IPS DF 6.9 (cell line): ENCODE measurements at regions not wholly inside any gene's neighbourhood (a gene's known extent, or its start where the extent isn't known, plus 50 kb on each side); places are given as distances from the start of the nearest gene placed in this dataset.
"Not testable (repeated sequence)": the region's sequence is repeated elsewhere in the genome, so short reads cannot be mapped to it uniquely, and the experiment has no call there.

Experiments used
- DNase-seq: peaks from one replicate; pipeline ENCODE4 v3.0.0-alpha.2; 2013; ENCODE audit warnings: low read depth, low spot score
- H3K27ac ChIP-seq: one replicate; pipeline ENCODE4 v1.5.1; 2013; ENCODE audit warnings: low read length, control low read depth
- H3K27me3 ChIP-seq: 2 replicates; pipeline ENCODE4 v1.6.1; 2013; ENCODE audit warnings: mild to moderate bottlenecking, low read length; ENCODE audit not compliant: control insufficient read depth, insufficient read depth
- H3K36me3 ChIP-seq: 2 replicates; pipeline ENCODE4 v1.6.1; 2013; ENCODE audit warnings: low read length; ENCODE audit not compliant: control insufficient read depth, insufficient read depth
- H3K4me1 ChIP-seq: 2 replicates; pipeline ENCODE4 v1.6.1; 2013; ENCODE audit warnings: low read length; ENCODE audit not compliant: control insufficient read depth, insufficient read depth
- H3K4me3 ChIP-seq: 2 replicates; pipeline ENCODE4 v1.5.1; 2013; ENCODE audit warnings: mild to moderate bottlenecking, low read length
- H3K9me3 ChIP-seq: 2 replicates; pipeline ENCODE4 v1.6.1; 2013; ENCODE audit warnings: low read length, inconsistent platforms; ENCODE audit not compliant: control insufficient read depth, insufficient read depth
- WGBS: extraction: QIAGEN DNeasy Blood & Tissue Kit; methylation state at CpG from one replicate; pipeline ENCODE4 v1.1.7; 2013; ENCODE audit warnings: mixed read lengths, missing lambda C conversion rate; ENCODE audit not compliant: insufficient read length, insufficient coverage; 5-methylcytosine and 5-hydroxymethylcytosine counted together

- no peak for DNase-seq
- H3K27me3 ChIP-seq = no peaks in the 10 kb centered on the region
- no peak overlapping the region for H3K4me3 ChIP-seq
- no CpG with 5 or more reads among the region's 1 CpG for WGBS
- H3K4me1 ChIP-seq = peaks cover 5% of the 10 kb centered on the region
- no peaks in the 10 kb centered on the region for H3K36me3 ChIP-seq
- H3K9me3 ChIP-seq = no peaks in the 10 kb centered on the region
- H3K27ac ChIP-seq = no peak overlapping the region
Measured at GRCh38 chr11:44468345-44468988, 97.0 kb upstream of the CD82 start.

- Histone ChIP-seq H3K4me1 (peaks cover 5% of the 10 kb centered on the region), H3K36me3 (no peaks in the 10 kb centered on the region), H3K27me3 (no peaks in the 10 kb centered on the region), H3K9me3 (no peaks in the 10 kb centered on the region), H3K27ac (no peak overlapping the region), H3K4me3 (no peak overlapping the region)
- no peak for DNase-seq
- no CpG with 5 or more reads among the region's 6 CpGs for WGBS
Measured at GRCh38 chr11:44469412-44469811, 96.1 kb upstream of the CD82 start.

- Histone ChIP-seq H3K27ac (no peak overlapping the region), H3K9me3 (no peaks in the 10 kb centered on the region), H3K36me3 (no peaks in the 10 kb centered on the region), H3K27me3 (no peaks in the 10 kb centered on the region), H3K4me1 (peaks cover 5% of the 10 kb centered on the region), H3K4me3 (no peak overlapping the region)
- no CpG with 5 or more reads among the region's 7 CpGs for WGBS
- DNase-seq = no peak
Measured at GRCh38 chr11:44470854-44471253, 94.6 kb upstream of the CD82 start.

GRCh38 chr11:44471603-44472002, 93.9 kb upstream of the CD82 start:
- WGBS = no CpG with 5 or more reads among the region's 3 CpGs
- Histone ChIP-seq H3K27ac (no peak overlapping the region), H3K4me1 (peaks cover 5% of the 10 kb centered on the region), H3K27me3 (no peaks in the 10 kb centered on the region), H3K36me3 (no peaks in the 10 kb centered on the region), H3K4me3 (no peak overlapping the region), H3K9me3 (peaks cover 1% of the 10 kb centered on the region; the same call in 1 of the 2 replicates)
- DNase-seq = no peak

GRCh38 chr11:44472916-44473315, 92.5 kb upstream of the CD82 start:
- no peak overlapping the region for H3K27ac ChIP-seq
- no peak overlapping the region for H3K4me3 ChIP-seq
- H3K36me3 ChIP-seq = no peaks in the 10 kb centered on the region
- peaks cover 1% of the 10 kb centered on the region; the same call in 1 of the 2 replicates for H3K9me3 ChIP-seq
- no CpG with 5 or more reads among the region's 4 CpGs for WGBS
- H3K27me3 ChIP-seq = no peaks in the 10 kb centered on the region
- H3K4me1 ChIP-seq = no peaks in the 10 kb centered on the region
- DNase-seq = no peak

GRCh38 chr11:44474702-44475101, 90.8 kb upstream of the CD82 start:
- Histone ChIP-seq H3K36me3 (no peaks in the 10 kb centered on the region), H3K4me1 (no peaks in the 10 kb centered on the region), H3K9me3 (peaks cover 1% of the 10 kb centered on the region; the same call in 1 of the 2 replicates), H3K4me3 (no peak overlapping the region), H3K27ac (no peak overlapping the region), H3K27me3 (no peaks in the 10 kb centered on the region)
- no CpG with 5 or more reads among the region's 5 CpGs for WGBS
- DNase-seq = no peak

GRCh38 chr11:44475114-44475686, 90.3 kb upstream of the CD82 start:
- no peak overlapping the region for H3K27ac ChIP-seq

GRCh38 chr11:44482338-44482737, 83.1 kb upstream of the CD82 start:
- not testable (repeated sequence) for H3K36me3 ChIP-seq, H3K27me3 ChIP-seq, H3K27ac ChIP-seq, H3K9me3 ChIP-seq, H3K4me1 ChIP-seq, DNase-seq, H3K4me3 ChIP-seq
- WGBS = no CpG with 5 or more reads among the region's 4 CpGs

More at GRCh38 chr11:44475114-44475686, 90.3 kb upstream of the CD82 start:
- DNase-seq = no peak
- Histone ChIP-seq H3K9me3 (peaks cover 1% of the 10 kb centered on the region; the same call in 1 of the 2 replicates), H3K27me3 (no peaks in the 10 kb centered on the region), H3K4me3 (no peak overlapping the region), H3K4me1 (no peaks in the 10 kb centered on the region), H3K36me3 (no peaks in the 10 kb centered on the region)
- no CpG with 5 or more reads among the region's 10 CpGs for WGBS

GRCh38 chr11:44483919-44484610, 81.4 kb upstream of the CD82 start:
- WGBS = no CpG with 5 or more reads among the region's 10 CpGs
- Histone ChIP-seq H3K9me3 (no peaks in the 10 kb centered on the region), H3K27ac (no peak overlapping the region), H3K36me3 (no peaks in the 10 kb centered on the region), H3K27me3 (no peaks in the 10 kb centered on the region), H3K4me3 (no peak overlapping the region), H3K4me1 (no peaks in the 10 kb centered on the region)
- no peak for DNase-seq

- no peak overlapping the region for H3K4me3 ChIP-seq
- DNase-seq = no peak
- H3K4me1 ChIP-seq = no peaks in the 10 kb centered on the region
- no CpG with 5 or more reads among the region's 8 CpGs for WGBS
- H3K36me3 ChIP-seq = no peaks in the 10 kb centered on the region
- H3K27ac ChIP-seq = no peak overlapping the region
- no peaks in the 10 kb centered on the region for H3K9me3 ChIP-seq
- no peaks in the 10 kb centered on the region for H3K27me3 ChIP-seq
Measured at GRCh38 chr11:44488165-44488965, 77.1 kb upstream of the CD82 start.
